Medulla oblongata (tissue), 1 donor: ENCODE measurements at regions not wholly inside any gene's neighbourhood (a gene's known extent, or its start where the extent isn't known, plus 50 kb on each side); places are given as distances from the start of the nearest gene placed in this dataset.

ENCODE experiments used
- DNase-seq: peaks from one replicate; pipeline ENCODE4 v3.0.0-alpha.2; 2015; ENCODE audit errors: extremely low spot score

DNA sequence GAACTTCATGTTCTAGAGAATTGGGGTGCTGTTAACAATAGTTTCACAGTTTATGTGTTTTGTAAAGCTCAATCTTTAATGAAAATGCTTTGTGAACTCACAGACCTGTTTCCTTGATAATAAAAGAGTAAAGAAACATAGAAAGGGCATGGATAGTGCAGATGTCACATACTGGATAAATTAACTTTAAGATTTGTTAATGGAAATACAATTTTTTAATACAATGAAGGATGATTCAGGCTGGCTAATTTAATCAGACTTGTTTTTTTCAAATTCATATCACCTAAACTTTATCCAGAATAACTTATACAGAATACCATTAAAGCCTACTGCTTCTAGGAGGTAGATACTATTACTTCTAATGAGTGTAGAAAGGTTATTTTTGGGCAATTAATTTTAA is 1033.5 kb upstream of the SLC10A2 start:
- DNase-seq = no peak

DNA sequence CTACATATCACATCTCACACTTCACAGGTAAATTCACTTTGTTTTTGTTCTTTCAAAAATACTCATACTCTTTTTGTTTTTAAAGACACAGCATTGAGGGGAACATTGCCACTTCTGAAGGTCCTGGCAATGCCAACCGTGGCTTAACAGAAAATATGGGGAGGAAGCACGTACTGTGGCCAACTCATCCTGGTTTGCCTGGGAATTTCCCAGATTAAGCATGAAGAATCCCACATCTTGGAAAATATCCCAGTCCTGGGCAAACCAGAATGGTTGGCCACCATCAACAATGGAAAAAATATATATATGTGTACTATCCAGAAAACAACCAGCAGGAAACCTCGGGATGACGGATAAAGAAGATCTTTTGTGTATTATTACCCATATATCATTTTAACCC is 1032.2 kb upstream of the SLC10A2 start:
- DNase-seq = no peak

DNA sequence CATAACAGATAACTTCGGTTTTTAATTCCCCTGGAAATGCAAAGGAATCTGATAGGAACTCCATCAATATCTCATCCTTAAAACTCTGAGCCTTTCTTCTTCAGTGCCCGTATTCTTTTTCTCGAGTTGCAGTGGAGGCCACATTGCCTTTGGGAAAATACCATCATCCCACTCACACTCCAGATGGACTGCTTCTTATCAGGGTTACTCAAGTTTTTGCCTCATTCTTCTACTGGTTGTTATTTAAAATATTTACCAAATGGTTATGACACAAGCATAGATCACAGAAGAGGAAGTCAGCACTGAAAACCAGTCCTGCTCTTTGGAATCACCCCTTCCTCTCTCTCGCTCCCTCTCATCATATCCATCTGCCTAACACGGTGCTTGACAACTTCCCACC is 1020.5 kb upstream of the SLC10A2 start:
- DNase-seq = no peak

DNA sequence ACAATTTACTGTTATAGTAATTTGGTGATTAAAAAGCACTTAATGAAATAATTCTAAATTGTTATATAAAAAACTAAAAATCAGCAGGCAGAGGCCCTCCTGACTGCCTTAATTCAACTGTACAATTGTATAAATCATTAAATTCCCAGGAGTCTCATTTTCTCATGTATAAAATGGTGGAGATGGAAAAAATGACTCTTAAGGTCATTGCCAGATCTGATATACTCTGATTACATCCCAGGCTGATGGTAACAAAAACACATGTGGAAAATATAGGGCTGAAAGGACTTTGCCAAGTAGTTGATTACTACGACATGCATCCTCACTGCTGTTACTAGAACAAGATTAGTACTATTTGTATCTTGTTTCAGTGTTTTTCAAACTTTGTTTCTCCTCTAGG is 1020.0 kb upstream of the SLC10A2 start:
- DNase-seq = no peak

DNA sequence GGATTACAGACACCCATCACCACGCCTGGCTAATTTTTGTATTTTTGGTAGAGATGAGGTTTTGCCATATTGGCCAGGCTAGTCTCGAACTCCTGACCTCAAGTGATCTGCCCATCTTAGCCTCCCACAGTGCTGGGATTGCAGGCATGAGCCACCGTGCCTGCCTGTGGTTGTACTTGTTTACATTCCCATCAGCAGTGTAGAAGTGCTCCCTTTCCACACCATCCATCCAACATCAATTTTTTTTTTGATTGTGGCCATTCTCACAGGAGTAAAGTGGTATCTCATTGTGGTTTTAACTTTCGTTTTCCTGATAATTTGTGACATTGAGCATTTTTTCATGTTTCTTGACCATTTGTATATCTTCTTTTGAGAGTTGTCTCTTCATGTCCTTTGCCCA is 1019.4 kb upstream of the SLC10A2 start:
- no peak for DNase-seq

DNA sequence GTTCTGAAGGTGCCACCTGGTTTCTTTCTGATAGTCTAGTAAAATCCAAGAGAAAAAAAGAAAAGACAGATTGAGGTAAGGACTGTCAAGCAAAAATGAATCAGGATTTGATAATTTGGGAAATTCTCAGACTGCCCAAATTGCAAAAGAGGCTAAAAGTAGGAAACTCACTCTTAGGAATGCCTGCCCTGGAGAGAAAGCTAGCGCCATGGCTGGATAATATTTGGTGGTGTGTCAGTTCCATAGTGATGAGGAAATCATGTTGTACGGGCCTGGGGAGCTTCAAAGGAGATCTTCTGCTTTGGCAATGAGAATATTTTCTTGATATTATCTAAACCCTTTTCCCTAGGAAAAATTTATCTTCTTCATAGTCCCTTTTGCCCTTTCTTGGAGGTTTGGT is 1008.1 kb upstream of the SLC10A2 start:
- DNase-seq = no peak

DNA sequence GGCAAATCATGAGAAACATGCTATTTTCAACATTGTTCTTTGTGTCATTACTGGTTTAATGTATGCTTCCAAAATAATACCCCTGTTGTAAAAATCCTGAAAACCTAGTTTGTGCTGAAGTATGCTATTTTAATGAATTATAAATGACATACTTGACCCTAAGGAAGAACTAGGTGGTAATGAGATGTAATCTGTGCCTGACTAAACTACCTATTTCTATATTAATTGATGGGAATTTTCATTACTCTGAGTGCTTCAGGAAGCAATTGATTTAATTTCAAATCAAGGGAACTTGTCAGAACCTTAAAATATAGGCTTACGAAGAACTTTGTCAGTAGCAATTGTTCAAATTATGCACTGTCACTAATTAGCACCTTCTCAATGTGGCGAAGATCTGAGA is 1005.6 kb upstream of the SLC10A2 start:
- no peak for DNase-seq

DNA sequence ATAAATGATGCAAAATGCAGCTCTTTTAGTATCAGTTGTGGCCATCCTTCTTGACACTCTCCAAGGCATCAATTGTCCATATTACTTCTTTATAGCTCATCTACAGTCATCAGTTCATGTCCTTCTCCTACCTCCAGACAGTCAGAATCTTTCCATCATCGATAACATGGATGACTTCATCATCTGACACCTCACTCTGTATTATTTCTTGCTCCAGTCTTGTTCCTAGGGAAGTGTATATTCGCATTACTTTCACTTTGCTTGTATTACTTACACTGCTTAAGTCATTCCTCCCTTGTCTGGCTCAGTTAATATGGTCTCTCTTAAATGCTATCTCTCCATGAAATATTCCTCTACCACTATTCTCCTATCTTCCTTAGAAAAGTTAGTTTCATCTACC is 999.1 kb upstream of the SLC10A2 start:
- DNase-seq = no peak

DNA sequence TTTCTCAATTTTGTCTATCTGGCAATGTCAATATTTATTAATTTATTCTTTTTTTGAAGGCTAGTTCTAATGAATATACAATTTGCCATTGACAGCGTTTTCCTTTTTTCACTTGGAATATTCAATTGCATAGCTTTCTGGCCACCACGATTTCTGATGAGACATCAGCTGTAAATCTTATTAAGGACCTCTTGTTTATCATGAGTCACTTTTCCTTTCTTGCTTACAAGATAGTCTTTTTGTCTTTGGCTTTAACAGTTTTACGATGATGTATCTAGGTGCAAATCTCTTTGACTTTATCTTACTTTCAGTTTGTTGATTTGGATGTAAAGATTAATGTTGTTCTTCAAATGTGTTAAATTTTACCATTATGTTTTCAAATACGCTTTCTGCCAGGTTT is 991.6 kb upstream of the SLC10A2 start:
- DNase-seq = no peak

DNA sequence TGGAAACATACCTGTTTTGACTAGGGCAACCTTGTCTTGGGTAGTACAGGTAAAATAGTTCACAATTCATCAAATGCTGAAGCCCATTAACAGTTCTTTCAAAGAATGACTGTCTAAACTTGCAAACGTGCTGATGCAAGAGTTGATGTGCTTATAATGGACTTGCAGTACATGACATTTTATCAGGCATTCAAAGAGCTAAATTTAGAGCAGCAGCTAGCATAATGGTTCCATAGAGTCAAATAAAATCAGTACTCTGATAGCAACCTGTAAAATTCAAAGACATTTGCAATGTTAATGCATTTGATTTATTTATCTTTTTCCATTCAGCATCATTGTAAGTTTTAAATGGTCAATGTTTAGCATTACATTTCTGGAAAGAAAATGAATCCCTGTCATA is 979.7 kb upstream of the SLC10A2 start:
- DNase-seq = no peak

DNA sequence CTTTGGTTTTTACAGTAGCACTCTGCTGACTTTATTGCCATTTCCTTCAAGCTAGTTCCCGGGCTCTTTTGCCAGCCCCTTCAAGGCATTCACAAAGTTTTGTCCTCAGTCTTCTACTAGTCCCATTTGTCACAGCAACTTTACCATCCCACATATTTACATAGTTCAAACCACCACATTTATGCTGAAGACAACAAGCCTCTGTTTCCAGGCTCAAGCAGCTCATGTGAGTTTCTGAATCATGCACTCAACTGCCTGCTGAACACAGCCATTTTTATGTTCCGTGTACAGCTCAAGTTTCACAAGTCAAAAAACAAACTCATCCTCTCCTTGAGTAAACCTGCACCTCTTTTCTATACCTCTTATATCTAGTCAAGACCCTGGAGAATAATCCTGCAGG is 977.0 kb upstream of the SLC10A2 start:
- peak; percentile 21 for DNase-seq

DNA sequence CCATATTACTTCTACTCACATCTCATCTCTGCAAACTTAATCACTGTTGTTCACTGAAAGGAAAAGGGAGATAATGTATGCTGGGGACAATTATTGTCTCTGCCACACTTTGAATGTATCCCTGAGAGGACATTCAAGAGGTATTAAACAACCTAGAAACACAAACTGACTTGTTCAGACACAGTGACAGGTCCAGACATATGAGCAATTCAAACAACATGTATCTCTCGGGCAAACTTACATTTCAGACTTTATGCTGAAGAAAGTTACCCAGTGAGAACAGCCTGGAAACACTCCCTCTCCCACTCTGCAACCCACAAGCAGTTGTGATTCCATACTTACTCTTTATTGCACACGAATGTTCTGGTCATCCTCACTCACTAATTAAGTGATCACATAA is 968.7 kb upstream of the SLC10A2 start:
- DNase-seq = no peak

DNA sequence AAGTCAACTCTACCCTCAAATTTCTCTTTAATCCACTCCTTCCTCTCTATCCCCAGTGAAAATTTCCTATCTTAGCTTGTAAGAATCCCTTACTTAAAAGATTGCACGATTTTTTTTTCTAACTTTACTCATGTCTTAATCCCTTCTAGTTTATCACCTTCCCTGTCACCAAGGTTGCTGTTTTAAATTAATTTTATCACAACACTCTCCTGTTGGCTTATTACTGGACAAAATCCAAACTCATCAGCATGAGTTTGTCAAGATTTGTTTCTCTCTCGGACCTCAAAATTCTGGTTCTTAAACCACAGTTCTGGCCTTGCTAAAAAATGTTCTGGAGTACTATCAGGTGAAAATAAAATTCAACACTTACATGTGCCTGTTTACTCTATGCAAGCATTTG is 959.1 kb upstream of the SLC10A2 start:
- no peak for DNase-seq

DNA sequence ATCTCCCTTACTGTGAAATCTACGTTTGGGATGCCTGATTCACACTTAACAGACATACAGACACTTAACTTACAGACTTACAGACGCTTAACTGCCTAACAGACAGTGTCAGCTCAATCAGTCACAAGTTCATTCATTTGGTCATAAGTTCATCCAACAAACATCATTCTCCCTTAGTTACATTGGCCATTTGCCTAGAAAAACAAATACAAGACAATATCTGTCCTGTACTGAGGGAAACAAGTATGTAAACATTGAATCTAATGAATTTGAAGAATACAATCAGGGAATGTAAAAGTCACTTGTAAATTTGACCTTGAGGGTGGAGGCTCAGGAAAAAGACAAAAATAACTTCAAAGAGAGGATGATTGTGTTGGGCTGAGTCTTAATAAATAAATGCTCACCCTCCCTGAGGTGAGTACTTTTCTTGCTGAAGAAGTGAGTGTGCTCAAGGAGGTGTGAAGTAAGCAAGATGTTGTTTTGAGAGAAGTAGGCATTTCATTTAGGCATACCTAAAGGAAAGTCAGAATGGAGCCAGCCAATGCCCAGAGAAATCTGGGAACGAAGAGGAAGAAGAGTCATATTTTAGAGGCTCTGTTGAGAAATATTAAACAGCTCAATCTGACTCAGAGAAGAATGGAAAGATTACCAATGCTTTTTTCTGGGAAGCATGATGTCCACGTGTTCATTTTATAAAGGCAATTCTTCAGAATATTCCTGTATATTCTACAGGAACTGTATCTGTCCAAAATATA is 958.4 kb upstream of the SLC10A2 start:
- no peak for DNase-seq

DNA sequence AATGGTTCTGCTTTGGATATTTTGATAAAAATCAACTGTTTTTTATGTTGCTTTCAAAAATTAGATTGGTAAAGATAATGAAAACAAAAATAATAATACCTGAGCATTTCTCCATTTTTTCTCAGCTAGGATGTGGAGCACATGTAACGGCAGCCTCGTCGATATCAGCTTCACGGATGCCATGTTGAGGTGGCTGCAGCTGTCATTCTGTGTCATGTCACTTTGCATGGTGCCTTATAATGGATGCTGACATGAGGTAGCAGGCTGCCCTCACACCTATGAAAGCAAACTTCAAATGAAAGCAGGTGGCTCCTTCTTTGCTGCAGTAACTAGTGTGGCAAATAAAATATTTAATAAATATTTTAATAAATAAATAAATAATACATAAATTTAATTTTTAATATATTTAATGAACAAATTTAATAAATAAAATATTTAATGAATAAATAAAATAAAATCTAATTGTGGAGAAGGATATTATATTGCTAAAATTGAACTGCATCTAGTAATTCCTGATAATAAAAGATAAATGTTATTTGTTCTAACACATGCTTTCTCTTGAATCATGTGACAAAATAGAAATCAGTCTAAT is 955.7 kb upstream of the SLC10A2 start:
- no peak for DNase-seq

DNA sequence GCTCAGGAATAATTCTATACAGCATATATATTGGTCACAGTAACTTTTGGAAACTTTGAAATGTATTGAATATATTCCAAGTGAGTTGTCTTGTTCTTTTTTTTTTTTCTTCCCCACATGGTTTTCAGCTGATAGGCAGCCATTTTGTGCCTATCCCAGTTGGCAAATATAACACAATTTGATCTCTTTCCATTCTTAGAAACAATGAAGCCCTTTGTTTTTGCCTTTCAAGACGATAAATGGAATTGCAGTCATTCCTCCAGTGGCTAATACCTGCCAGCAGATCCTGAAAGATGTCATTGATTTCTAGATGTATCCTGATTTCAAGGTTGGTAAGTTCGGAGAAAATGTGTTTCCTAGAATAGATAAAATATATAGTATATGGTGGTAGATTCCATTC is 951.1 kb upstream of the SLC10A2 start:
- DNase-seq = no peak

DNA sequence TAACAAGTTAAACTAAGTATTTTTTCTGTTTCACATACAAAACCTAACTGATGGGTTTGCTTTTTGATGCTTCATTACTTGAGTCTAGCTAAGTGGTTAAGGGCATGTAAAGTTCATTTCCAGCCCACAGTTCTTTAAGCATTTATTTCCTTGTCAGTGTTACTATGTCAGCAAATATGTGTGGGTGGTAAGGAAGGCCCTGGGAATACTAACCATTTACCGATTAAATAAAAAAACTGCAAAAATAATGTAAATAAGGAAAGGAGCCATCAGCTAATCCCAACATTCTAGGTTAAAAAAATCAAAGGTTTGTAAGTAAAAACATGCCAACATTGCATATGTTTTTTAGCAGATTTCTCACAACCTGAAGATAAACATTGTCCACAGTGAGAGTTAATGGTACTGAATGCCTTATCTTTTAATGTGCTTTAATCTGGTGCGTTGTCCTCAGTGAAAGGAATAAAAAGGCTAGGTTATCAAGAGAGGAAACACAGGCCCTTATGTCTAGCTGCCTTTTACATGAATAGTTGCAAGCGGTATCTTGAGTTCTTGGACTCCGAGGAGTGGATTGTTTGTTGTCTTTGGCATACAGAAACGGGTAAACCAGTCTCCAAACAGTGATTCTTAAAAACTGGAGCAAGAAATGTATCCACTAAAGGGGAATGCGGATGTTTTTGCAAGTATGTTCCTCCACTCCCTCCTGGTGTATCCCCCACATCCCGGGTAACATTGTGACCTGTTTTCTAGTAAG is 949.6 kb upstream of the SLC10A2 start:
- DNase-seq = no peak

DNA sequence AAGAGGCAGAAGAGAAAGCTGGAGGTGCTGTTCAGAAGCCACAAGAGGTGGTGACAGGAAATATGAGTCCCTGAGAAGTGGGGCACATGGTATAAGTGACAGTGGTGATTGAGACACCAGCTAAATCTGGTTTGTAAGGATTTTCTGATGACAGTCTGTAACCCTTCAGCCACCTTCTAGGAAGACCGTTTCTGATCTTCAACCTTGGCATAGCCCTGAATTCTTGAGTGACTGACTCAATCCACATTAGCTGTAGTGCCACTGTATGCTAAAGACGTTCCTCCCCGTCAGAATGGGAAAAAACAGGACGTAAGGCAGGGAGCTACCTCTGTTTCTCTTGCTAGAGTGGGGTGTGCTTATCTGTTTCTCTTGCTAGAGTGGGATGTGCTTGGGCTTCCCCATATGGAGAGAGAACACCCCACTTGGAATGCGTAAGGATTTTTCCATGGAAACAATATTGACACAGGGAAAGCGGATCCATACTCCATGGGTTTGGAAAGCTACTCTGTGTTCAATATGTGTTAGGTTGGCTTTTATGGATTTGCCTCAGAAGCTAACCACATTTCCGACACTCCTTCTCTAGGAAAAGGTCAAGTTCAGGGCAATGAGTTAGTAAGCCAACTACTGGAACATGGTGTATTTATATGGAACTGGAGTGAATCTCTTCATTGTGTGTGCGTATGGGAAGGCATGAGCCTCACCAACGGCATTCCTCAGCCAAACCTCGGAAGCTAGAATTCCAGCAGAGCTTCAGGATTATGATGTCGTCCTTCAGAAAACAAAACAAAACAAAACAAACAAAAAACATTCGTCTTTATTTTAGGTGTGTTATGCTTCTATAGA is 948.8 kb upstream of the SLC10A2 start:
- no peak for DNase-seq

DNA sequence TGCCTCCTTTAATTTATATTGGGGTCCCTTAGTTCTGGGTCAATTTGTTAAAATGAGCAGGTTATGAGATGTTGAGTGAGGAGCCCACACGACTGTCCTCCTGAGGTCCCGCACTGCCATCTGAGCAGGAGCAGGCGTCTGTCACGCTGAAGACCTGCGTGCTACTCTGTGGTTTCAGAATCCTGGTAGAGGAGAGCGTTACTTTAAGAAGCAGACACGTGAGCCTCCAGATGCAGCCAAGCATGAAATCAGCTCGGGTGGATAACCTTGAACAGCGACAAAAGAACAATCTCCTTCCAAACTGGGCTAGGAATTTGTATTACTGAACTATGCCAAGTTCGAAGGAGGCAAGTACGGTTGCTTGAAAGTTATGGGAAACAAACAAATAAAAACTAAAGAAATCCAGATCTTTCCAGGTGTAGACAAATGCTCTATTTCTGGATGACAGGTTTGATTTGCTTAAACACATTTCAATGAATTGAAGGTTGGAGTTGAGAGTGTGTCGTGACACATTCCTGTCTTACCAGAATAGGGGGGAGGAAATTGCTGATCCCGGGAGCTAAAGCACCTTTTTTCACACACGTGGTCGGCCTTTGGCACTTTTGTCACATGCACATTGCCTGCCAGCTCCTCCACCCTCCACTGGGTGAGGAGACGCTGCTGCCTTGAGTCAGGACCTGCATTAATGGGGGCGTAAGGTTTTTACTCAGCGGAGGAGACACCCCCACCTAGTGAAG is 945.5 kb upstream of the SLC10A2 start:
- no peak for DNase-seq

DNA sequence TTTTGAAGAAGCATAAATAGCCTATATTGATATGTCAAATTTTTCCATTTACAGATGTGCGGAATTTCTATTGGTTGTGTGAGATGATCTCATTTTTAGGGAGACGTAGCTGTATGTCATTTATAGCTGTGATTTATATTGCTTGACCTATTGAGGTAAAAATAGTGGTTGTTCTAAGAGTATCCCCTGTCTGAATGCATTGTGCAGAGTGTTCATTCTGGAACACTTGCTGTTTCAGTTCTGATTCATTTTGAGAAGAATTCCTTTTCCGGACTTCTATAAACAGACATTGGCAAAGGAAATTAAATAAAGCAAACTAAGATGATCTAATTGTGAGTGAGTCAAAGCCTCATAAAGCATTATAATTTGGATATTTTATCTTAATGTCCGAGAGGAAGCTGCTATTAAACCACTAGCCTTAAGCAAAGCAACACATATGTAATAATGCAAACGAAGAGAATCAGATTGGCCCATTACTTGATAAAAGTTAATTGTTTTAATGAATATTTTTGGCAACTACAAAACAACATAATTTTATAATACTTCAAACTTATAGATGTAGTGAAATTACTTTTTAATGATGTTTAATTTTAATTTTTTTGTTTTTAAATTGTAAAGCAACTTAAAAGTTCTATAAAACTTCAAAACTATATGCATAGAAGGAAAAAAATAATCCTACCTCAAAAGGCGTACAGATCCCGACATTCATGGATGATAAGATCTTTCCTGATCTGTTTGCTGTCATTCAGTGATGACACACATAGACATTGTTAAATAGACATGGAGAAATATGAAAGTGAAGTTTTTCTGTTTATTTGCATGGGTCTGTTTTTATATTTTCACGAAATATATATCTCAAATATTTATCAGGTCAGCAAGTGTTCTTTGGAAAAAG is 942.6 kb upstream of the SLC10A2 start:
- DNase-seq = no peak

DNA sequence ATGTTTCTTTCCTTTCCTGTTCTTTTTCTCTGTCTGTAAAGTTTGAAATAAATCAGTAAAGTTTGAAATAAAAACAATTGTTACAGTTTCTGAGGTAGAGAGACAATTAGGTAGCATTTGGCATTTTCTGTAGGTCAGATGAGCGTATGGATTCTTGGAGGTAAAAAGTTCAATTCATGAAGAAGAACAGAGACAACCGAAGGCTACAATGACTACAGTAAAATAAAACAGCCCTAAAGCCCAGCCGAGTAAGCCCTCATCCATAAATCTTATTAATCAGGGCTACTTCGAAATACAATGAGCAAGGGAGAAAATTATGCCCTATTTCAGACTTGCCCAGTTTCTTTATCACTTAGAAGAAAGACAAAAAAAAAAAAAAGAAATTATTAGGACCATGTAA is 941.9 kb upstream of the SLC10A2 start:
- DNase-seq = no peak
